NCI-H2196 (cell line): ENCODE measurements at regions not wholly inside any gene's neighbourhood (a gene's known extent, or its start where the extent isn't known, plus 50 kb on each side); places are given as distances from the start of the nearest gene placed in this dataset.

ENCODE experiments used
- DNase-seq: peaks from one replicate; lab custom pipeline; 2025; ENCODE audit not compliant: unreplicated experiment; lab: John Stamatoyannopoulos, UW

GRCh38 chr9:104417296-104417695 lies 86.8 kb upstream of the OR13F1 start:
- DNase-seq, result no peak

GRCh38 chr9:104429031-104429546 lies 75.0 kb upstream of the OR13F1 start:
- no peak for DNase-seq

GRCh38 chr9:104435059-104435458 lies 69.0 kb upstream of the OR13F1 start:
- DNase-seq, result no peak

GRCh38 chr9:104448036-104448435 lies 56.0 kb upstream of the OR13F1 start:
- DNase-seq, result no peak
